ENCODE measurements at regions not wholly inside any gene's neighbourhood (a gene's known extent, or its start where the extent isn't known, plus 50 kb on each side); places are given as distances from the start of the nearest gene placed in this dataset.

GRCh38 chr2:196383799-196384198, 212.4 kb upstream of the STK17B start:
- no peak overlapping the region for H3K4me3 ChIP-seq
- TF ChIP-seq, protein P1, sequence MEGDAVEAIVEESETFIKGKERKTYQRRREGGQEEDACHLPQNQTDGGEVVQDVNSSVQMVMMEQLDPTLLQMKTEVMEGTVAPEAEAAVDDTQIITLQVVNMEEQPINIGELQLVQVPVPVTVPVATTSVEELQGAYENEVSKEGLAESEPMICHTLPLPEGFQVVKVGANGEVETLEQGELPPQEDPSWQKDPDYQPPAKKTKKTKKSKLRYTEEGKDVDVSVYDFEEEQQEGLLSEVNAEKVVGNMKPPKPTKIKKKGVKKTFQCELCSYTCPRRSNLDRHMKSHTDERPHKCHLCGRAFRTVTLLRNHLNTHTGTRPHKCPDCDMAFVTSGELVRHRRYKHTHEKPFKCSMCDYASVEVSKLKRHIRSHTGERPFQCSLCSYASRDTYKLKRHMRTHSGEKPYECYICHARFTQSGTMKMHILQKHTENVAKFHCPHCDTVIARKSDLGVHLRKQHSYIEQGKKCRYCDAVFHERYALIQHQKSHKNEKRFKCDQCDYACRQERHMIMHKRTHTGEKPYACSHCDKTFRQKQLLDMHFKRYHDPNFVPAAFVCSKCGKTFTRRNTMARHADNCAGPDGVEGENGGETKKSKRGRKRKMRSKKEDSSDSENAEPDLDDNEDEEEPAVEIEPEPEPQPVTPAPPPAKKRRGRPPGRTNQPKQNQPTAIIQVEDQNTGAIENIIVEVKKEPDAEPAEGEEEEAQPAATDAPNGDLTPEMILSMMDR (IDR thresholded peaks at IDR 0.05), result no peak
- DNase-seq (ENCODE audit: low spot score), result no peak
- H3K27ac ChIP-seq, result no peak overlapping the region

- no peak for DNase-seq (ENCODE audit: low spot score)
Observed at GRCh38 chr2:196384729-196385128, 213.4 kb upstream of the STK17B start.

GRCh38 chr2:196389670-196390069, 218.3 kb upstream of the STK17B start:
- TF ChIP-seq, protein P1 (IDR thresholded peaks at IDR 0.05), result no peak
- Histone ChIP-seq H3K4me3 (no peak overlapping the region), H3K27ac (no peak overlapping the region)
- DNase-seq (ENCODE audit: low spot score), result no peak

More at GRCh38 chr2:196384729-196385128, 213.4 kb upstream of the STK17B start:
- Histone ChIP-seq H3K27ac (no peak overlapping the region), H3K4me3 (no peak overlapping the region)
- TF ChIP-seq, protein P1 (IDR thresholded peaks at IDR 0.05), result no peak

DNA sequence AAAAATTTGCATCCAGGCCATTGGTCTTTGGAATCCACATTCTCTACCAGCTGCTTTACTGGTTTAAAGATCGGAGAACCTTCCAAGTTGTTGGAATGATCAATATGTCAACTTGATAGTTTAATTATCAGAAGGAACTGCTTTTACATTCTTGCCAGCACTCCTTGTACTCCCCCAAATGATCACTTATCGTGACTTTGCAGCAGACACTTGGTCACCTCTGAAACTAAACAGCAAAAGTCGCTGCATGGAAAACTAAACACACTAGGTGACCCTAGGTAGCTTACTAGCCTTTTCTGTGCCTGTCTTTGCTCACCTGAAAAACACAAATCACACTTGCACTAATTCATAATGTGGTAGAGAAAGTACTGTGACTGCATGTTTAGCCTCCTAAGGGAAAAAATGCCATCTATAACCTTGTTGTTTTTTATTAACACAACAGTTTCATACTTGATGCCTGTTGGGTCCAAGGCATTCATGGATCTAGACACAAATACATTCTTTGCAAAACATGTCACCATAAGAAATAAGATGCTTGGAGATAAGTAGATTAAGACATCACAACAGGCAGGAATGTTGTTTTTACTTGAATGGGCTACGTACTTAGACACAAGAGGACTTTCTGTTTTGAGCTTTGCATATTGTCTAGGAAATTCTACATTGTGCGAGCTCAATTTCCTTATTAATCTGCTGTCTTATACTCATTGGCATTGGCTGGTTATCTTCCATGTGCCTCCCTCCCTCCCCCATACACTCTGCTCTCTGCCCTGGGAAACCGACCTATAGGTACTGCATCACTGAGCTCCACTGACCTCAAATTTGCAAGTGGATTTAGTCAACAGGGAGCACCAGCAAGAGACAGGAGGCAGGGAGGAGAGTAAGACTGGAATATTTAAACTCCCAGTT, 219.1 kb upstream of the STK17B start:
- peak overlapping the region; percentile 30 for H3K4me3 ChIP-seq
- DNase-seq (ENCODE audit: low spot score), result no peak
- H3K27ac ChIP-seq, result no peak overlapping the region
- TF ChIP-seq, protein P1 (IDR thresholded peaks at IDR 0.05), result no peak

- no peak for DNase-seq (ENCODE audit: low spot score)
- Histone ChIP-seq H3K4me3 (no peak overlapping the region), H3K27ac (no peak overlapping the region)
- TF ChIP-seq, protein P1 (IDR thresholded peaks at IDR 0.05), result no peak
Observed at GRCh38 chr2:196391149-196391479, 219.7 kb upstream of the STK17B start.

DNA sequence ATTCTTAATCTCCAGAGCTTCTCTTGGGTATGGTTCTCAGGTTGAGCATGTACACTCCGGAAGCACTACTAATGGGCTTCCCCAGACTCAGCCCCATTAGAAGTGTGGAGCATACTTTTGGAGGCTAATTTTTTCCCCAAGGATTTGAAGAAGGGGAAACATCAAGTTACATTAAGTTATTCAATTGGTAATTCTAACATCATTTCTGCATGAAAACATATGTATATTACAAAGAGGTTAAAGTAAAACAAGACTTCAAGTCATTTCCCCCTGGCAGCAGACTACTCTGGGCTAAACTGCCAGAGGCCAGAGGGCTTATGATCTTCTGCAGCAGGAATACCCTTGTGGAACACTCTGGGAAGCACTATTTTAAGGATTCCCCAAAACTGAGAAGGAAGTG, 227.7 kb upstream of the STK17B start:
- peak overlapping the region in 1 of 2 donors; percentile 1 for H3K27ac ChIP-seq
- TF ChIP-seq, protein P1 (IDR thresholded peaks at IDR 0.05), result no peak
- DNase-seq (ENCODE audit: low spot score), result no peak
- H3K4me3 ChIP-seq, result no peak overlapping the region

Measured in coronary artery (tissue), 2 donors.